Activated naive CD8-positive, alpha-beta T cell treated with anti-CD3 and anti-CD28 coated beads, Interleukin-2, amount 10 ng/mL, durations not matched to agents 7 days and 5 days (primary cell): ENCODE measurements at regions not wholly inside any gene's neighbourhood (a gene's known extent, or its start where the extent isn't known, plus 50 kb on each side); places are given as distances from the start of the nearest gene placed in this dataset.

ENCODE experiments used
- ATAC-seq: fragments of 150-1000 bp; cut with Tn5 transposase; one replicate; pipeline ENCODE4 v1.10.0; 2021; ENCODE audit warnings: low read depth, moderate library complexity
- POLR2A ChIA-PET: fragments of 350-600 bp; sonication (Branson Sonifier 250); formaldehyde crosslinking; loops from one replicate; lab custom pipeline; 2021; ENCODE audit warnings: antibody characterized with exemption; lab: Charles Lee
- DNase-seq: peaks from one replicate; pipeline ENCODE4 v3.0.0; 2021
- H3K27ac Mint-ChIP-seq: one replicate; pipeline ENCODE4 v1.8.0; 2022; ENCODE audit warnings: mild to moderate bottlenecking, mixed read lengths
- H3K27me3 Mint-ChIP-seq: one replicate; pipeline ENCODE4 v1.8.0; 2022; ENCODE audit warnings: mild to moderate bottlenecking, moderate library complexity, mixed read lengths
- H3K36me3 Mint-ChIP-seq: one replicate; pipeline ENCODE4 v1.8.0; 2021; ENCODE audit warnings: mild to moderate bottlenecking, mixed read lengths
- H3K4me1 Mint-ChIP-seq: one replicate; pipeline ENCODE4 v1.8.0; 2021; ENCODE audit warnings: mixed read lengths
- H3K4me3 Mint-ChIP-seq: one replicate; pipeline ENCODE4 v1.8.0; 2022; ENCODE audit warnings: mild to moderate bottlenecking, moderate library complexity, mixed read lengths
- H3K9me3 Mint-ChIP-seq: one replicate; pipeline ENCODE4 v1.8.0; 2021; ENCODE audit warnings: mixed read lengths

GRCh38 chr1:163013826-163014600, 55.1 kb upstream of the RGS4 start:
- no peaks in the 10 kb centered on the region for H3K36me3 Mint-ChIP-seq
- no peaks in the 10 kb centered on the region for H3K27me3 Mint-ChIP-seq
- DNase-seq, result no peak
- POLR2A ChIA-PET, result no interaction called here
- H3K27ac Mint-ChIP-seq, result no peak overlapping the region
- ATAC-seq, result no peak
- peaks cover 1% of the 10 kb centered on the region for H3K9me3 Mint-ChIP-seq
- no peaks in the 10 kb centered on the region for H3K4me1 Mint-ChIP-seq
- H3K4me3 Mint-ChIP-seq, result no peak overlapping the region

DNA sequence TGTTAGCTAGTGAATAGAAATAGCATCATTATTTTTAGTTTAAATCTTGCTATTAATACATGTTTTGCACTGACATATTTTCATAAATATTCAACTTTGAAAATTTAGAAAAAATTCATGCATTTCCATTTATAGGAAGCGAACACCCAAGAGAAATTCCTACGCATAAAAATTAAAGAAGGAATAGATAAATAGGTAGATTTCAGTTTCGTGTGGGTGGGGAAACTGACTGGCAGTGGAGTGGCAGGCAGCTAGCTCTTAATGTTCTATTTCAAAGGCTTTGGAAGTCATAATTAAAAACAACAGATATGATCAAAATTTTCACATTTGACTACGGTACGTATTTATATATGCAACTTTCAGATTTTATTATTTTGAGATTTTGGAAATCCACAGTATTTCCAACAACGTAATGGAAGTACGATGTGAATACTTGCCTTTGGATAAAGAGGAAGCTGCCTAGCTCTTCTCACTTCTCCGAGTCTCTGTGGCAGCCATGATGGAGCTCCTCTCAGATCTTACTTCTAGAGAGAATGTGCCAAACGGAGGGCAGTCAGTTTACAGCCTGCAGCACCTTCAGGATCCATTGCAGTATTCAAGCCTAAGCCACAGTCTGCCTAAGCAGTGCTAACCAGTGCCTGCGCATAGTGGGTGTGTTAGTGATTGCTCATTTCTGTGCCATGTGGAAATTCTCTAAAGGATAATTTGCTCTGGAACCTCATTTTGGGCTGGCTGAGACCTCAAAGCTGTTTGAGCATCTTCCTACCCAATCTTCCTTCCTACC, 62.9 kb upstream of the RGS4 start:
- Mint-ChIP-seq H3K9me3 (no peaks in the 10 kb centered on the region), H3K4me1 (no peaks in the 10 kb centered on the region), H3K27ac (no peak overlapping the region), H3K27me3 (peaks cover 2% of the 10 kb centered on the region), H3K36me3 (no peaks in the 10 kb centered on the region), H3K4me3 (no peak overlapping the region)
- DNase-seq, result no peak
- no peak for ATAC-seq
- POLR2A ChIA-PET, result no interaction called here

- H3K27ac Mint-ChIP-seq, result no peak overlapping the region
- no peaks in the 10 kb centered on the region for H3K4me1 Mint-ChIP-seq
- H3K36me3 Mint-ChIP-seq, result no peaks in the 10 kb centered on the region
- H3K4me3 Mint-ChIP-seq, result no peak overlapping the region
- POLR2A ChIA-PET, result no interaction called here
- DNase-seq (no peak), ATAC-seq (no peak)
- no peaks in the 10 kb centered on the region for H3K9me3 Mint-ChIP-seq
- H3K27me3 Mint-ChIP-seq, result peaks cover 2% of the 10 kb centered on the region
Measured at GRCh38 chr1:162997499-162998285, 71.5 kb upstream of the RGS4 start.

DNA sequence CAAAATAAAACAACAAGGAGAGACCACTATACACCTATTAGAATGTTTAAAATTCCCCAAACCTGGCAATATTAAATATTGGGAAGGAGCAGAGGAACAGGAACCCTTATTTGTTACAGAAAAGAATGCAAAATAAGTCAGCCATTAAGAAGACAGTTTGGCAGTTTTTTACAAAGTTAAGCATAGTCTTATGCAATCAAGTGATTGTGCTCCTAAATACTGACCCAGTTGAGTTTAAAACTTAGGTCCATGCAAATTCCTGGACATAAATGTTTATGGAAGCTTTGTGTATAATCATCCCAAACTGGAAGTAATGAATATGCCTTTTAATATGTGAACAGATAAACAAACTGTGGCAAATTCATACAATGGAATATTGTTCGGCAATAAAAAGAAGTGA, 72.9 kb upstream of the RGS4 start:
- DNase-seq, result no peak
- no peak overlapping the region for H3K27ac Mint-ChIP-seq
- POLR2A ChIA-PET, result no interaction called here
- no peaks in the 10 kb centered on the region for H3K36me3 Mint-ChIP-seq
- H3K9me3 Mint-ChIP-seq, result no peaks in the 10 kb centered on the region
- H3K4me3 Mint-ChIP-seq, result no peak overlapping the region
- no peak for ATAC-seq
- H3K27me3 Mint-ChIP-seq, result peaks cover 2% of the 10 kb centered on the region
- no peaks in the 10 kb centered on the region for H3K4me1 Mint-ChIP-seq

DNA sequence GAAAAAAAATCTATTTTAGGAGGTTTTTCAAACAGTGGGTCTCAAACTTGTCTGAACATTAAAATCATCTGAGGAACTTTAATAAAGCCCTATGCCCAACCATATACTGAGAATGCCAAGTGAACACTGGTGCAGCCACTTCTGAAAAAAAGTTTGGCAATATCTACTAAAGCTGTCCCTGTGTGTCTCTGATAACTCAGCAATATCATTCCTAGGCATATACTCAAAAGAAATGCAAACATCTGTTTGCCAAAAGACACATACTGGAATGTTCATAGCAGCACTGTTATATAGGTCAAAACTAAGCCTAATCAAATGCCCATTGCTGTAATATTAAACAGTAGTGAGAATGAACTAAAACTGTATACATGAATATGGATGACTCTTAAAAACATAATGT, 74.2 kb upstream of the RGS4 start:
- H3K4me1 Mint-ChIP-seq, result no peaks in the 10 kb centered on the region
- no peaks in the 10 kb centered on the region for H3K36me3 Mint-ChIP-seq
- no peaks in the 10 kb centered on the region for H3K9me3 Mint-ChIP-seq
- H3K4me3 Mint-ChIP-seq, result no peak overlapping the region
- H3K27ac Mint-ChIP-seq, result no peak overlapping the region
- POLR2A ChIA-PET, result no interaction called here
- ATAC-seq (no peak), DNase-seq (no peak)
- H3K27me3 Mint-ChIP-seq, result peaks cover 2% of the 10 kb centered on the region

- POLR2A ChIA-PET, result no interaction called here
- H3K27ac Mint-ChIP-seq, result no peak overlapping the region
- H3K4me1 Mint-ChIP-seq, result no peaks in the 10 kb centered on the region
- H3K9me3 Mint-ChIP-seq, result no peaks in the 10 kb centered on the region
- no peak for ATAC-seq
- DNase-seq, result no peak
- H3K4me3 Mint-ChIP-seq, result no peak overlapping the region
- H3K27me3 Mint-ChIP-seq, result peaks cover 4% of the 10 kb centered on the region
- no peaks in the 10 kb centered on the region for H3K36me3 Mint-ChIP-seq
Measured at GRCh38 chr1:162993846-162994245, 75.3 kb upstream of the RGS4 start.

DNA sequence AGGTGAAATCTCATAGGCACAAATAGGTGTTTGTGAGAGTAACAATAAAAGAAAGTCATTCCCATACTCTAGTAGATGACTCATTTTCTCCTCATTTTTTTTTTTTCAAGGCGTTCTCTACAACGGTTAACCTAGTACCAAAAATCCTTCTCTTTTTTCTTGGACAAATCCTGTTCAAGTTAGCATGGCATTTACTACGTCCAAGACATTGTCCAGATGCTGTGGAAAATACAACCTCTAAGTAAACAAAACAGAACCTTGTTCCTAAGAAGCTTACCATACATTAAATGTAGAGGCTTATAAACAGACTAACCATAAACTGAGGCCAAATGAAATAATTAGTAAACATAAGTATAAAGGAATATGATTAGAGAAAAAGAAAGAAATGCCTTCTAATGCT, 76.2 kb upstream of the RGS4 start:
- Mint-ChIP-seq H3K4me3 (no peak overlapping the region), H3K36me3 (no peaks in the 10 kb centered on the region), H3K4me1 (no peaks in the 10 kb centered on the region), H3K27ac (no peak overlapping the region), H3K27me3 (peaks cover 4% of the 10 kb centered on the region), H3K9me3 (no peaks in the 10 kb centered on the region)
- ATAC-seq (no peak), DNase-seq (no peak)
- POLR2A ChIA-PET, result no interaction called here

GRCh38 chr1:162991444-162991843, 77.7 kb upstream of the RGS4 start:
- POLR2A ChIA-PET, result no interaction called here
- no peaks in the 10 kb centered on the region for H3K4me1 Mint-ChIP-seq
- H3K27ac Mint-ChIP-seq, result no peak overlapping the region
- no peaks in the 10 kb centered on the region for H3K9me3 Mint-ChIP-seq
- no peaks in the 10 kb centered on the region for H3K36me3 Mint-ChIP-seq
- ATAC-seq (no peak), DNase-seq (no peak)
- no peak overlapping the region for H3K4me3 Mint-ChIP-seq
- H3K27me3 Mint-ChIP-seq, result peaks cover 4% of the 10 kb centered on the region

DNA sequence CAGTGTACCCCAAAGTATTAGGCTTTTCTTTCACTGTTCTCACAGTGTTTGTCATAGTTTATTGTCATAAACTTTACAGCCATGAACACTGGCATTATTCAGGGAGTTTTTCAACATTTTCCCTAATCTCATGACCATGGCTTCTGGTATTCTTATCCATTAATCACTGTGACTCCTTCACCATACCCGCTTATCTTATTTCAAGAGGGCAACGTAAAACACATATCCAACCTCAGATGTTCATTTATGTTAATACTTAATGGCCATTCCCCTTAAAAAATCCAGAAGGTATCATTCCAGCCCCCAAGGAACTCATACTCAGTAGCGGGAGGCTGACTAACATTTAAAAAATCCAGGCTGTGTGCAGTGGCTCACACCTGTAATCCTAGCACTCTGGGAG, 78.5 kb upstream of the RGS4 start:
- no peaks in the 10 kb centered on the region for H3K36me3 Mint-ChIP-seq
- no peak overlapping the region for H3K4me3 Mint-ChIP-seq
- no peak for DNase-seq
- no peaks in the 10 kb centered on the region for H3K4me1 Mint-ChIP-seq
- POLR2A ChIA-PET, result no interaction called here
- peaks cover 4% of the 10 kb centered on the region for H3K27me3 Mint-ChIP-seq
- no peak for ATAC-seq
- H3K27ac Mint-ChIP-seq, result no peak overlapping the region
- no peaks in the 10 kb centered on the region for H3K9me3 Mint-ChIP-seq

DNA sequence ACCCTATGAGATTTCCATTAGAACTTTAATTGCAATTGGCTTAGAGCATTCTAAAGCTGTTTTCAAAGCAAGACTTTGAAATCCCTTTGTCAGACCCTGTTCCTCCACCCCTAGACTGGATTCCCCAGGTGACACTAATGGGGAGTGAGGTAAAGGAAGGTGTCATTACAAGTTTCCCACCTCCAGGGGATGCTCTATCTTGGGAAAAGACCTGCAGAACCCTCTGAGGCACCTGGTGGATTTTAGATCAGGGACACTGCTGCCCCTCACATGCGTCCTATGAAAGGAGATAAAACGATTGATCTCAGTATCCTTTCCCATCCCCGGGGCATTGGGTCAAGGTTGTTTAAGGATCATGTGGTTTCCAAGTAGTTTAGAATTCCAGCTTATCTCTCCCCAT, 80.3 kb upstream of the RGS4 start:
- Mint-ChIP-seq H3K9me3 (no peaks in the 10 kb centered on the region), H3K27me3 (peaks cover 4% of the 10 kb centered on the region), H3K27ac (no peak overlapping the region), H3K36me3 (no peaks in the 10 kb centered on the region), H3K4me3 (no peak overlapping the region), H3K4me1 (no peaks in the 10 kb centered on the region)
- no peak for DNase-seq
- POLR2A ChIA-PET, result no interaction called here
- ATAC-seq, result no peak

DNA sequence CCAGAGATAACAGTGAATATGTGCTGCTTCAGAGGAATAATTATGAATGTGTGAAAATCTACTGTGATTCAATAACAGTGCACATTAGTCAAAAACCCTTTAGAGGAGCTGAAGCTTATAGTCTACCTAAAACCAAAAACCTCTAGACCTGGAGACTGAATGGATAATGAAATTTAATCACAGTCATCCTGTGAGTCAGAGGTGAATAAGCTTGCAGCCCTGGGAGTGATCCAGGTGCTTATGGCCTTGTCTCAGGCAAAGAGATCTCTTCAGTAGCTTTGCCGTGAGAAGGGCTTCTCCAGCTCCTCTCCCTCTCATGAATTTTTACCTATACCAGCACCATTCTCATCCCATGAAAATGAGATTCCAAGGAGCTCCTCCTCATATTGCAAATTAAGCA, 81.3 kb upstream of the RGS4 start:
- H3K4me1 Mint-ChIP-seq, result no peaks in the 10 kb centered on the region
- H3K27me3 Mint-ChIP-seq, result peaks cover 4% of the 10 kb centered on the region
- no peak for ATAC-seq
- POLR2A ChIA-PET, result no interaction called here
- H3K9me3 Mint-ChIP-seq, result no peaks in the 10 kb centered on the region
- H3K27ac Mint-ChIP-seq, result no peak overlapping the region
- no peak overlapping the region for H3K4me3 Mint-ChIP-seq
- DNase-seq, result no peak
- no peaks in the 10 kb centered on the region for H3K36me3 Mint-ChIP-seq

GRCh38 chr1:162985816-162986435, 83.2 kb upstream of the RGS4 start:
- Mint-ChIP-seq H3K9me3 (no peaks in the 10 kb centered on the region), H3K4me1 (no peaks in the 10 kb centered on the region), H3K27ac (no peak overlapping the region), H3K4me3 (no peak overlapping the region), H3K27me3 (peaks cover 3% of the 10 kb centered on the region), H3K36me3 (no peaks in the 10 kb centered on the region)
- DNase-seq (no peak), ATAC-seq (no peak)
- POLR2A ChIA-PET, result no interaction called here

- POLR2A ChIA-PET, result no interaction called here
- DNase-seq, result no peak
- Mint-ChIP-seq H3K27ac (no peak overlapping the region), H3K4me1 (no peaks in the 10 kb centered on the region), H3K9me3 (no peaks in the 10 kb centered on the region), H3K4me3 (no peak overlapping the region), H3K36me3 (no peaks in the 10 kb centered on the region), H3K27me3 (peaks cover 1% of the 10 kb centered on the region)
- ATAC-seq, result no peak
Measured at GRCh38 chr1:162984699-162985098, 84.5 kb upstream of the RGS4 start.
